NCI-H1417 (cell line): ENCODE measurements at regions not wholly inside any gene's neighbourhood (a gene's known extent, or its start where the extent isn't known, plus 50 kb on each side); places are given as distances from the start of the nearest gene placed in this dataset.

Experiments
- DNase-seq, 3 experiments: peaks; one replicate each; lab custom pipeline; 2025; lab: John Stamatoyannopoulos, UW

DNA sequence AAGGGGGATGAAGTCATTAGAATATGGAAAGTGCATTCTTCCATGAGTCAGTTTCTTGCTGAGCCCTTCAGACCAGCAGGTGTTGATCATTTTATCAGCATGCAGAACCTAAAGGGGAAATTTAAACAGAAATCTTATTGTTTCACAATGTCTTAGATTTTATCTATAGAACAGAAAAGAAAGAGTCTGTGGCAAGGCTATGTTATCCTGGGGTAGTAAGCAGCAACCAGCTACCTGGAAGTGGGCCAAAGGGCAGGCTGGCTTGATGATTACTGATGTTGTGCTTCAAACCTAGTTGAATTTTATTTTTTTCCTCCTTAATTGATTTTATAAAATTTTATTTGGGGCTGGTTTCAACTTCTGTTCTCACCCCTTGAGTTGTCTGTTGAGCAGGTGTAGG is 101.5 kb downstream of the LRRC70 start:
- no peak for DNase-seq
